ENCODE measurements at regions not wholly inside any gene's neighbourhood (a gene's known extent, or its start where the extent isn't known, plus 50 kb on each side); places are given as distances from the start of the nearest gene placed in this dataset.
"Not testable (repeated sequence)": the region's sequence is repeated elsewhere in the genome, so short reads cannot be mapped to it uniquely, and the experiment has no call there.

- peak; percentile 50 for DNase-seq
Observed at GRCh38 chr1:81517987-81518386, 282.7 kb upstream of the ADGRL2 start.

- no peak for DNase-seq
Observed at GRCh38 chr1:81513796-81514354, 286.9 kb upstream of the ADGRL2 start.

- DNase-seq: no peak
Observed at GRCh38 chr1:81512252-81513003, 288.3 kb upstream of the ADGRL2 start.

GRCh38 chr1:81511281-81511680 is 289.5 kb upstream of the ADGRL2 start:
- no peak for DNase-seq

- DNase-seq: no peak
Observed at GRCh38 chr1:81510701-81511100, 290.0 kb upstream of the ADGRL2 start.

- no peak for DNase-seq
Observed at GRCh38 chr1:81509594-81509993, 291.1 kb upstream of the ADGRL2 start.

GRCh38 chr1:81506699-81507098 is 294.0 kb upstream of the ADGRL2 start:
- no peak for DNase-seq

GRCh38 chr1:81505831-81506230 is 294.9 kb upstream of the ADGRL2 start:
- DNase-seq: no peak

GRCh38 chr1:81504820-81505219 is 295.9 kb upstream of the ADGRL2 start:
- DNase-seq: not testable (repeated sequence)

- DNase-seq: not testable (repeated sequence)
Observed at GRCh38 chr1:81502705-81503104, 298.0 kb upstream of the ADGRL2 start.

GRCh38 chr1:81501485-81501884 is 299.2 kb upstream of the ADGRL2 start:
- DNase-seq: not testable (repeated sequence)

GRCh38 chr1:81499487-81499886 is 301.2 kb upstream of the ADGRL2 start:
- DNase-seq: no peak

GRCh38 chr1:81498471-81499462 is 302.0 kb upstream of the ADGRL2 start:
- DNase-seq: peak; percentile 26

- no peak for DNase-seq
Observed at GRCh38 chr1:81496349-81496748, 304.4 kb upstream of the ADGRL2 start.

- DNase-seq: no peak
Observed at GRCh38 chr1:81493102-81493869, 307.4 kb upstream of the ADGRL2 start.

GRCh38 chr1:81492628-81493027 is 308.1 kb upstream of the ADGRL2 start:
- no peak for DNase-seq

GRCh38 chr1:81490614-81491013 is 310.1 kb upstream of the ADGRL2 start:
- DNase-seq: no peak

GRCh38 chr1:81489372-81489934 is 311.3 kb upstream of the ADGRL2 start:
- DNase-seq: no peak

GRCh38 chr1:81484284-81484683 is 316.4 kb upstream of the ADGRL2 start:
- no peak for DNase-seq

- peak; percentile 77 for DNase-seq
Observed at GRCh38 chr1:81478219-81478618, 322.5 kb upstream of the ADGRL2 start.

GRCh38 chr1:81477710-81478109 is 323.0 kb upstream of the ADGRL2 start:
- DNase-seq: no peak

GRCh38 chr1:81472387-81472786 is 328.3 kb upstream of the ADGRL2 start:
- no peak for DNase-seq
